ENCODE measurements at regions not wholly inside any gene's neighbourhood (a gene's known extent, or its start where the extent isn't known, plus 50 kb on each side); places are given as distances from the start of the nearest gene placed in this dataset.
"Not testable (repeated sequence)": the region's sequence is repeated elsewhere in the genome, so short reads cannot be mapped to it uniquely, and the experiment has no call there.

GRCh38 chr5:15283076-15283475 is 216.9 kb upstream of the FBXL7 start:
- WGBS, 2 donors = 42 to 63% methylated on average over 2 of the region's 2 CpGs
- DNase-seq = no peak
- intact Hi-C loops (cut with DNase I) = no loop called here
- H3K4me1 ChIP-seq = no peaks in the 10 kb centered on the region
- H3K27ac ChIP-seq = no peak overlapping the region
- H3K4me3 ChIP-seq = no peak overlapping the region
- H3K27me3 ChIP-seq = no peaks in the 10 kb centered on the region
- H3K36me3 ChIP-seq = no peaks in the 10 kb centered on the region
- TF ChIP-seq POLR2A (IDR thresholded peaks at IDR 0.05) = no peak
- no peak for TF ChIP-seq CTCF (IDR thresholded peaks at IDR 0.05)
- no peak for TF ChIP-seq POLR2AphosphoS5 (IDR thresholded peaks at IDR 0.05)
- TF ChIP-seq EP300 (IDR thresholded peaks at IDR 0.05) = no peak
- H3K9me3 ChIP-seq = peaks cover 0 to 4% (median 0%) of the 10 kb centered on the region in 4 donors

GRCh38 chr5:15282611-15283010 is 217.4 kb upstream of the FBXL7 start:
- WGBS, 2 donors = 69 to 78% methylated on average over 2 of the region's 2 CpGs
- Histone ChIP-seq H3K4me1 (no peaks in the 10 kb centered on the region), H3K4me3 (no peak overlapping the region), H3K9me3 (peaks cover 0 to 4% (median 0%) of the 10 kb centered on the region in 4 donors), H3K27me3 (no peaks in the 10 kb centered on the region), H3K27ac (no peak overlapping the region), H3K36me3 (no peaks in the 10 kb centered on the region)
- no peak for DNase-seq
- intact Hi-C loops (cut with DNase I) = no loop called here
- TF ChIP-seq EP300 (IDR thresholded peaks at IDR 0.05) = no peak
- no peak for TF ChIP-seq POLR2AphosphoS5 (IDR thresholded peaks at IDR 0.05)
- no peak for TF ChIP-seq CTCF (IDR thresholded peaks at IDR 0.05)
- no peak for TF ChIP-seq POLR2A (IDR thresholded peaks at IDR 0.05)

- DNase-seq; H3K27ac ChIP-seq; H3K36me3 ChIP-seq; H3K9me3 ChIP-seq; H3K27me3 ChIP-seq; H3K4me1 ChIP-seq; intact Hi-C loops (cut with DNase I); H3K4me3 ChIP-seq: not testable (repeated sequence)
- WGBS, 2 donors = 48 to 64% methylated on average over 9 of the region's 9 CpGs
Observed at GRCh38 chr5:15271596-15271995, 228.4 kb upstream of the FBXL7 start.

GRCh38 chr5:15267966-15268365 is 232.0 kb upstream of the FBXL7 start:
- Histone ChIP-seq H3K27me3 (no peaks in the 10 kb centered on the region), H3K4me1 (no peaks in the 10 kb centered on the region), H3K4me3 (no peak overlapping the region), H3K27ac (no peak overlapping the region), H3K36me3 (no peaks in the 10 kb centered on the region), H3K9me3 (no peaks in the 10 kb centered on the region)
- WGBS, 2 donors = 74% methylated on average over 2 of the region's 2 CpGs
- intact Hi-C loops (cut with DNase I) = loop anchor here (10.0 kb wide), 1 partner anchor 163 kb away; no protein-coding TSS in a partner anchor
- no peak for DNase-seq
- TF ChIP-seq POLR2AphosphoS5 (IDR thresholded peaks at IDR 0.05) (no peak), CTCF (IDR thresholded peaks at IDR 0.05) (no peak), EP300 (IDR thresholded peaks at IDR 0.05) (no peak), POLR2A (IDR thresholded peaks at IDR 0.05) (no peak)

GRCh38 chr5:15266841-15267240 is 233.1 kb upstream of the FBXL7 start:
- Histone ChIP-seq H3K4me1 (peaks cover 0 to 7% (median 6%) of the 10 kb centered on the region in 4 donors), H3K36me3 (no peaks in the 10 kb centered on the region), H3K4me3 (no peak overlapping the region), H3K27me3 (no peaks in the 10 kb centered on the region), H3K27ac (no peak overlapping the region), H3K9me3 (no peaks in the 10 kb centered on the region)
- WGBS, 2 donors = 69 to 80% methylated on average over 1 of the region's 1 CpG
- no peak for DNase-seq
- TF ChIP-seq EP300 (IDR thresholded peaks at IDR 0.05) = no peak
- intact Hi-C loops (cut with DNase I) = loop anchor here (10.0 kb wide), 1 partner anchor 162 kb away; no protein-coding TSS in a partner anchor

GRCh38 chr5:15266229-15266628 is 233.8 kb upstream of the FBXL7 start:
- DNase-seq = no peak
- Histone ChIP-seq H3K27me3 (no peaks in the 10 kb centered on the region), H3K4me3 (no peak overlapping the region), H3K4me1 (peaks cover 0 to 13% (median 12%) of the 10 kb centered on the region in 4 donors), H3K27ac (no peak overlapping the region), H3K9me3 (no peaks in the 10 kb centered on the region), H3K36me3 (no peaks in the 10 kb centered on the region)
- 75 to 82% methylated on average over 1 of the region's 1 CpG for WGBS, 2 donors
- no peak for TF ChIP-seq EP300 (IDR thresholded peaks at IDR 0.05)
- TF ChIP-seq CTCF (IDR thresholded peaks at IDR 0.05) = no peak
- TF ChIP-seq POLR2A (IDR thresholded peaks at IDR 0.05) = no peak
- intact Hi-C loops (cut with DNase I) = loop anchor here (10.0 kb wide), 1 partner anchor 161 kb away; no protein-coding TSS in a partner anchor

Measured in sigmoid colon (tissue), 6 donors.